ACC112 (cell line): ENCODE measurements at regions not wholly inside any gene's neighbourhood (a gene's known extent, or its start where the extent isn't known, plus 50 kb on each side); places are given as distances from the start of the nearest gene placed in this dataset.

Source experiments
- H2AFZ ChIP-seq: fragments of 200-600 bp; sonication (generic); one replicate; pipeline ENCODE4 v1.6.0; 2017; ENCODE audit warnings: antibody characterized with exemption, low read length; ENCODE audit not compliant: unreplicated experiment
- H3K27ac ChIP-seq: fragments of 200-600 bp; sonication (generic); 2 replicates; pipeline ENCODE4 v1.5.1; 2014; ENCODE audit warnings: low read depth, mild to moderate bottlenecking, antibody characterized with exemption, low read length, moderate library complexity
- H3K27me3 ChIP-seq: fragments of 200-600 bp; sonication (generic); 2 replicates; pipeline ENCODE4 v1.6.1; 2014; ENCODE audit warnings: mild to moderate bottlenecking, antibody characterized with exemption, low read length, moderate library complexity, mixed read lengths; ENCODE audit not compliant: insufficient read depth
- H3K36me3 ChIP-seq: fragments of 200-600 bp; sonication (generic); 2 replicates; pipeline ENCODE4 v1.6.1; 2016; ENCODE audit warnings: mild to moderate bottlenecking, antibody characterized with exemption, low read length, moderate library complexity, mixed read lengths; ENCODE audit not compliant: insufficient read depth
- H3K4me1 ChIP-seq: fragments of 200-600 bp; sonication (generic); one replicate; pipeline ENCODE4 v1.6.1; 2016; ENCODE audit warnings: low read length, mixed read lengths; ENCODE audit not compliant: insufficient read depth, unreplicated experiment, control insufficient read depth
- H3K4me3 ChIP-seq: fragments of 200-600 bp; sonication (generic); 2 replicates; pipeline ENCODE4 v1.5.1; 2014; ENCODE audit warnings: mild to moderate bottlenecking, low read depth, low read length
- H3K79me2 ChIP-seq: fragments of 200-600 bp; sonication (generic); one replicate; pipeline ENCODE4 v1.6.0; 2016; ENCODE audit warnings: low read length; ENCODE audit not compliant: control insufficient read depth, unreplicated experiment, insufficient read depth

GRCh38 chr13:85665286-85665685, 133.9 kb downstream of the SLITRK6 start:
- Histone ChIP-seq H2AFZ (no peak overlapping the region), H3K79me2 (no peaks in the 10 kb centered on the region), H3K27me3 (no peaks in the 10 kb centered on the region), H3K4me3 (no peak overlapping the region), H3K4me1 (no peaks in the 10 kb centered on the region), H3K27ac (no peak overlapping the region), H3K36me3 (no peaks in the 10 kb centered on the region)

- no peak overlapping the region for H2AFZ ChIP-seq
- H3K36me3 ChIP-seq: no peaks in the 10 kb centered on the region
- H3K27me3 ChIP-seq: no peaks in the 10 kb centered on the region
- no peak overlapping the region for H3K4me3 ChIP-seq
- H3K79me2 ChIP-seq: no peaks in the 10 kb centered on the region
- no peak overlapping the region for H3K27ac ChIP-seq
- no peaks in the 10 kb centered on the region for H3K4me1 ChIP-seq
Measured at GRCh38 chr13:85663856-85664255, 135.4 kb downstream of the SLITRK6 start.

- Histone ChIP-seq H3K27ac (no peak overlapping the region), H3K27me3 (no peaks in the 10 kb centered on the region), H3K36me3 (no peaks in the 10 kb centered on the region), H3K4me1 (no peaks in the 10 kb centered on the region), H3K4me3 (no peak overlapping the region), H2AFZ (no peak overlapping the region), H3K79me2 (no peaks in the 10 kb centered on the region)
Measured at GRCh38 chr13:85662186-85662585, 137.0 kb downstream of the SLITRK6 start.

- no peak overlapping the region for H3K4me3 ChIP-seq
- H3K79me2 ChIP-seq: no peaks in the 10 kb centered on the region
- no peaks in the 10 kb centered on the region for H3K4me1 ChIP-seq
- H3K36me3 ChIP-seq: no peaks in the 10 kb centered on the region
- H2AFZ ChIP-seq: no peak overlapping the region
- H3K27ac ChIP-seq: no peak overlapping the region
- H3K27me3 ChIP-seq: no peaks in the 10 kb centered on the region
Measured at GRCh38 chr13:85661675-85662074, 137.5 kb downstream of the SLITRK6 start.

GRCh38 chr13:85659493-85659892, 139.7 kb downstream of the SLITRK6 start:
- Histone ChIP-seq H3K79me2 (no peaks in the 10 kb centered on the region), H3K4me1 (no peaks in the 10 kb centered on the region), H3K4me3 (no peak overlapping the region), H3K36me3 (no peaks in the 10 kb centered on the region), H3K27ac (no peak overlapping the region), H2AFZ (no peak overlapping the region), H3K27me3 (no peaks in the 10 kb centered on the region)

GRCh38 chr13:85657942-85658341, 141.3 kb downstream of the SLITRK6 start:
- Histone ChIP-seq H3K27me3 (no peaks in the 10 kb centered on the region), H3K36me3 (no peaks in the 10 kb centered on the region), H2AFZ (no peak overlapping the region), H3K4me1 (no peaks in the 10 kb centered on the region), H3K4me3 (no peak overlapping the region), H3K79me2 (no peaks in the 10 kb centered on the region), H3K27ac (no peak overlapping the region)

GRCh38 chr13:85655040-85655439, 144.2 kb downstream of the SLITRK6 start:
- no peaks in the 10 kb centered on the region for H3K4me1 ChIP-seq
- no peak overlapping the region for H2AFZ ChIP-seq
- H3K27me3 ChIP-seq: no peaks in the 10 kb centered on the region
- H3K79me2 ChIP-seq: no peaks in the 10 kb centered on the region
- H3K27ac ChIP-seq: no peak overlapping the region
- H3K4me3 ChIP-seq: no peak overlapping the region
- H3K36me3 ChIP-seq: no peaks in the 10 kb centered on the region

GRCh38 chr13:85654227-85654626, 145.0 kb downstream of the SLITRK6 start:
- Histone ChIP-seq H3K4me1 (no peaks in the 10 kb centered on the region), H3K36me3 (no peaks in the 10 kb centered on the region), H3K27ac (no peak overlapping the region), H3K4me3 (no peak overlapping the region), H3K79me2 (no peaks in the 10 kb centered on the region), H2AFZ (no peak overlapping the region), H3K27me3 (no peaks in the 10 kb centered on the region)

GRCh38 chr13:85653681-85654080, 145.5 kb downstream of the SLITRK6 start:
- Histone ChIP-seq H2AFZ (no peak overlapping the region), H3K79me2 (no peaks in the 10 kb centered on the region), H3K36me3 (no peaks in the 10 kb centered on the region), H3K27me3 (no peaks in the 10 kb centered on the region), H3K4me3 (no peak overlapping the region), H3K27ac (no peak overlapping the region), H3K4me1 (no peaks in the 10 kb centered on the region)

- Histone ChIP-seq H3K27me3 (no peaks in the 10 kb centered on the region), H3K79me2 (no peaks in the 10 kb centered on the region), H3K36me3 (no peaks in the 10 kb centered on the region), H2AFZ (no peak overlapping the region), H3K4me1 (no peaks in the 10 kb centered on the region), H3K27ac (no peak overlapping the region), H3K4me3 (no peak overlapping the region)
Measured at GRCh38 chr13:85652491-85652890, 146.7 kb downstream of the SLITRK6 start.

GRCh38 chr13:85651440-85651839, 147.8 kb downstream of the SLITRK6 start:
- Histone ChIP-seq H3K4me3 (no peak overlapping the region), H2AFZ (no peak overlapping the region), H3K36me3 (no peaks in the 10 kb centered on the region), H3K79me2 (no peaks in the 10 kb centered on the region), H3K27ac (no peak overlapping the region), H3K27me3 (no peaks in the 10 kb centered on the region), H3K4me1 (no peaks in the 10 kb centered on the region)
